Spleen (tissue), 7 donors: ENCODE measurements at regions not wholly inside any gene's neighbourhood (a gene's known extent, or its start where the extent isn't known, plus 50 kb on each side); places are given as distances from the start of the nearest gene placed in this dataset.

ENCODE experiments used
- CTCF ChIP-seq, 11 experiments: fragments of 200-600 bp in 7 of 11; fragments of 450-650 bp in 4 of 11; sonication (generic) in 4 of 11; IDR thresholded peaks in 8 of 11; conservative IDR thresholded peaks in 3 of 11; 1 replicate in 7 of 11; 2 replicates in 4 of 11; pipeline versions ENCODE4 v1.4.0 to v1.8.0; 2016 to 2021; ENCODE audit warnings: antibody characterized with exemption in 11 of 11, inconsistent platforms in 4 of 11, mild to moderate bottlenecking in 1 of 11
- POLR2AphosphoS5 ChIP-seq, 3 donors: sonication (generic); formaldehyde crosslinking; IDR thresholded peaks; one replicate each; pipeline ENCODE4 v1.5.1; 2017; ENCODE audit warnings: antibody characterized with exemption in 3 of 3
- donor health status: DM: no; HTN: no; CAD: no; lungs with moderate emphysema.
- donor health status: DM: no; HTN: no; CAD: no.
- donor health status: DM: no; HTN: no; CAD: no.

- TF ChIP-seq CTCF (IDR thresholded peaks at IDR 0.05 in 8 of 11, conservative IDR thresholded peaks at IDR 0.05 in 3 of 11) (no peak), POLR2AphosphoS5 (IDR thresholded peaks at IDR 0.05) (no peak)
Observed at GRCh38 chr12:34311337-34311736, 289.0 kb downstream of the ALG10 start.
